SH-SY5Y (cell line): ENCODE measurements at regions not wholly inside any gene's neighbourhood (a gene's known extent, or its start where the extent isn't known, plus 50 kb on each side); places are given as distances from the start of the nearest gene placed in this dataset.

Experiments
- GATA2 ChIP-seq: IDR thresholded peaks from 2 replicates; pipeline ENCODE4 v1.6.1; 2011; ENCODE audit warnings: mild to moderate bottlenecking, low read depth, low read length
- GATA3 ChIP-seq: IDR thresholded peaks from 2 replicates; pipeline ENCODE4 v1.6.1; 2011; ENCODE audit warnings: low read depth, mild to moderate bottlenecking, low read length, moderate library complexity

DNA sequence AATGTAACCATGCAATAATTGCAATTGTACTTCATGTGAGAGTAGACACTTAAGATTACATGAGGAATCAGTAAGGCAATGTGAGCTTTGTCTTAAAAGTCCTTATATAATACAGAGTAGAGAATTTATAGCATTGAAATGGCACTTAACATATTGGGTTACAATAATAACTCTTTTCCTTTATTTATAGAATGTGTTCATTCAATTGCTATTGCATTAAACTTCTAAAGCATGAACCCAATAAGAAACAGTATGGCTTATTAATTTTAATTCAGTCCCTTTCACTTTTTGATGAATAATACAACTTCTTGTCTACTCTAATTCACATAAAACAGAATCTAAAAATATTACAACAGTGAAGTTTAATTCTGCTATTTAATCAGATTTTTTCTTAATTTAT, 174.2 kb upstream of the PABPC4L start:
- TF ChIP-seq GATA3 (no peak), GATA2 (no peak)
